ENCODE measurements at regions not wholly inside any gene's neighbourhood (a gene's known extent, or its start where the extent isn't known, plus 50 kb on each side); places are given as distances from the start of the nearest gene placed in this dataset.
"Not testable (repeated sequence)": the region's sequence is repeated elsewhere in the genome, so short reads cannot be mapped to it uniquely, and the experiment has no call there.

DNA sequence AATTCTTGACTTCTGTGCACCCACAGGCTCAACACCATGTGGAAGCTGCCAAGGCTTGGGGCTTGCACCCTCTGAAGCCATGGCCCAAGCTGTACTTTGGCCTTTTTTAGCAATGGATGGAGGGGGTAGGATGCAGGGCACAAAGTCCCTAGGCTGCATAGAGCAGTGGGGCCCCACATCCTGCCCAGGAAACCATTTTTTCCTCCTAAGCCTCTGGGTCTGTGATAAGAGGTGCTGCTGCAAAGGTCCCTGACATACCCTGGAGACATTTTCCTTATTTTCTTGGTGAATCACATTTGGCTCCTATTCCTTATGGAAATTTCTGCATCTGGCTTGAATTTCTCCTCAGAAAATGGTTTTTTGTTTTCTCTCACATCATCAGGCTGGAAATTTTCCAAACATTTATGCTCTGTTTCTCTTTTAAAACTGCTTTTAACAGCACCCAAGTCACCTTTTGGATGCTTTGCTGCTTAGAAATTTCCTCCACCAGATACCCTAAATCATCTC, 482.7 kb upstream of the TLE4 start:
- H3K27ac ChIP-seq, result no peak overlapping the region
- TF ChIP-seq ZFX (IDR thresholded peaks at IDR 0.05; ENCODE audit: borderline replicate concordance) (no peak), CTCF (IDR thresholded peaks at IDR 0.05) (no peak)

DNA sequence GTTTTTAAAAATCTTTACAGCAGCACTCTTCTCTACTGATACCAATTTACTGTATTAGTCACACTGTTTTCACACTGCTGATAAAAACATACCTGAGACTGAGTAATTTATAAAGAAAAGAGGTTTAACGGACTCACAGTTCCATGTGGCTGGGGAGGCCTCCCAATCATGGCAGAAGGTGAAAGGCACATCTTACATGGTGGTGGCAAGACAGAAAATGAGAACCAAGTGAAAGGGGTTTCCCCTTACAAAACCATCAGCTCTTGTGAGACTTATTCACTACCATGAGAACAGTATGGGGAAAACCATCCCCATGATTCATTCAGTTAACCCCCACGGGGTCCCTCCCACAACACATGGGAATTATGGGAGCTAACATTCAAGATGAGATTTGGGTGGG, 481.9 kb upstream of the TLE4 start:
- H3K27ac ChIP-seq, result not testable (repeated sequence)

DNA sequence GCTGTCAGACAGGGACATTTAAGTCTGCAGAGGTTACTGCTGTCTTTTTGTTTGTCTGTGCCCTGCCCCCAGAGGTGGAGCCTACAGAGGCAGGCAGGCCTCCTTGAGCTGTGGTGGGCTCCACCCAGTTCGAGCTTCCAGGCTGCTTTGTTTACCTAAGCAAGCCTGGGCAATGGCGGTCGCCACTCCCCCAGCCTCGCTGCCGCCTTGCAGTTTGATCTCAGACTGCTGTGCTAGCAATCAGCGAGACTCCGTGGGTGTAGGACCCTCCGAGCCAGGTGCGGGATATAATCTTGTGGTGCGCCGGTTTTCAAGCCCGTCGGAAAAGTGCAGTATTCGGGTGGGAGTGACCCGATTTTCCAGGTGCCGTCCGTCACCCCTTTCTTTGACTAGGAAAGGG, 468.5 kb upstream of the TLE4 start:
- H3K27ac ChIP-seq, result not testable (repeated sequence)

GRCh38 chr9:79104216-79104615, 467.5 kb upstream of the TLE4 start:
- TF ChIP-seq ZFX (IDR thresholded peaks at IDR 0.05; ENCODE audit: borderline replicate concordance) (no peak), CTCF (IDR thresholded peaks at IDR 0.05) (no peak)
- no peak overlapping the region for H3K27ac ChIP-seq

DNA sequence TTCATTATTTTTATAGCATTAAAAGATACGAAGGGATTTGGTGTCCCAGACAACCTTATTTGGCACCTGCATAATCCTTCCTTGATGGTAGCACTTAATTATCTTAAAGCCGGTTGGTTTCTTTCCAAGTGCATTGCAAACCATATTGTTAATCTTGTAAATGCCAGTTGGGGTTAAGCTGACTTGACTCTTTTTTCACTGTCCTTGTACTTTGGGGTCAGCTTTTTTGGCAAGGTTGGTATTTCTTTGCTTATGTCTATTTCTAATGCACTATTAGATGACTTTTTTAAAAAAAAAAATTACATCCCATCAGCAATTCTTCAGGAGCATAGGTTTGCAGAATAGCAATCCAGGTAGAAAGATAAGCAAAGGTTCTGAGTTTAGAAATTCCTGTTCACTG, 466.8 kb upstream of the TLE4 start:
- no peak overlapping the region for H3K27ac ChIP-seq
- TF ChIP-seq ZFX (IDR thresholded peaks at IDR 0.05; ENCODE audit: borderline replicate concordance) (no peak), CTCF (IDR thresholded peaks at IDR 0.05) (no peak)

DNA sequence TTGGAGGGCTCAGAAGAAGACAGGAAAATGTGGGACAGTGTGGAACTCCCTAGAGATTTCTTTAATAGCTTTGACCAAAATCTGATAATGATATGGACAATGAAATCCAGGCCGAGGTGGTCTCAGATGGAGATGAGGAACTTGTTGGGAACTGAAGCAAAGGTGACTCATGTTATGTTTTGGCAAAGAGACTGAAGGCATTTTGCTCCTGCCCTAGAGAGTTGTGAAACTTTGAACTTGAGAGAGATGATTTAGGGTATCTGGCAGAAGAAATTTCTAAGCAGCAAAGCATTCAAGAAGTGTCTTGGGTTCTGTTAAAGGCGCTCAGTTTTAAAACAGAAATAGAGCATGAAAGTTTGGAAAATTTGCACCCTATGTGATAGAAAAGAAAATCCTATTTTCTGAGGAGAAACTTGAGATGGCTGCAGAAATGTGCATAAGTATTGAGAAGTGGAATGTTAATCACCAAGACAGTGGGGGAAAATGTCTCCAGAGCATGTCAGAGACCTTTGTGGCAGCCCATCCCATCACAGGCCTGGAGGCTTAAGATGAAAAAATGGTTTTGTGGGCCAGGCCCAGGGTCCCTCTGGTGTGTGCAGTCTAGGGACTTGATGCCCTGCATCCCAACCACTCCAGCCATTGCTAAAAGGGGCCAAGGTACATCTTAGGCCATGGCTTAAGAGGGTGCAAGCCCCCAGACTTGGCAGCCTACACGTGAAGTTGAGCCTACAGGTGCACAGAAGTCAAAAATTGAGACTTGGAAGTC, 463.7 kb upstream of the TLE4 start:
- no peak overlapping the region for H3K27ac ChIP-seq
- TF ChIP-seq ZFX (IDR thresholded peaks at IDR 0.05; ENCODE audit: borderline replicate concordance), result no peak
- no peak for TF ChIP-seq CTCF (IDR thresholded peaks at IDR 0.05)

DNA sequence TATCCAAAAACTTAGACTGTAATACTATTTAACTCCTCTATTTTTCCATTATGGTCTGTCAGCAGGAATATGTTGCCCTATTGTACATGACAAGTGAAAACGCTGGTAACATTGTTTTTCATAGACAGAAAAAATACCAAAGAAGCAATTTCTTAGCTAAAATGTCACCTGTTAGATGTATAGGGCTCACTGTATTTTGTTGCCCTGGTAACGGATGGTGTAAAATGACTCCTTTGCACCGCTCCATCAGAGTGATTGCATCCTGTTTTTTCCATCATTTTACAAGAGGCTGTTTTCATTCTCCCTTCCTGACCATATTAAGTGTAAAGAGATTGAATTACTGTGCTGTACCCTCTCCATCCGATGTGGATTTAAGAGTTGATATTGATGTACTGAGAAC, 460.1 kb upstream of the TLE4 start:
- no peak overlapping the region for H3K27ac ChIP-seq
- no peak for TF ChIP-seq CTCF (IDR thresholded peaks at IDR 0.05)
- TF ChIP-seq ZFX (IDR thresholded peaks at IDR 0.05; ENCODE audit: borderline replicate concordance), result no peak

DNA sequence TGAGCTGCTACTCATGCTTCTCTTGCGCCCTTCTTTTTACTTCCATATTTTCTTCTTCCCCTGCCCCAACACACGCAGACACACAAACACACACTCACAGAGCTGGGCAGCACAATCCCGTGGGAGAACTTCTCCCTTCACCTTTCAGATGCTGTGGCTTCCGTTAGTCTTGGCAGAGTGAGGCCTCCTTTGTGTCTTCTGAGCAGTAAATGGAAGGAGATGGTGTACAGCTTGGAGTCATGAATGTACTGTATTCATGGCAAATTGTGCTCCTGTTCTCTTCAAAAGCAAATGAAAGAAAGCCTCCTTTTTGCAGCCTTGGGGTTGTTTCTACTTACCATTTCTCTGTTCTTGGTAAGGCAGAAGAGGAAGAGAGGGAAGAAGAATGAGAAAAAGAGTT, 456.6 kb upstream of the TLE4 start:
- TF ChIP-seq CTCF (IDR thresholded peaks at IDR 0.05) (no peak), ZFX (IDR thresholded peaks at IDR 0.05; ENCODE audit: borderline replicate concordance) (no peak)
- no peak overlapping the region for H3K27ac ChIP-seq

Measured in 22Rv1 (cell line).